ENCODE measurements at regions not wholly inside any gene's neighbourhood (a gene's known extent, or its start where the extent isn't known, plus 50 kb on each side); places are given as distances from the start of the nearest gene placed in this dataset.

- no peak for DNase-seq (ENCODE audit: low read depth)
These were observed 1265.7 kb downstream of the NCAM2 start for GRCh38 chr21:22263890-22264289.

GRCh38 chr21:22277341-22277740 is 1279.1 kb downstream of the NCAM2 start:
- no peak for DNase-seq (ENCODE audit: low read depth)
- TF ChIP-seq CTCF (IDR thresholded peaks at IDR 0.05; ENCODE audit: control insufficient read depth, insufficient read depth, low read depth, low read length, missing control alignments): no peak
- no peak overlapping the region for H3K4me3 ChIP-seq (ENCODE audit: control insufficient read depth, low read depth, low read length)

More at GRCh38 chr21:22263890-22264289, 1265.7 kb downstream of the NCAM2 start:
- no peak overlapping the region for H3K4me3 ChIP-seq (ENCODE audit: control insufficient read depth, low read depth, low read length)
- TF ChIP-seq CTCF (IDR thresholded peaks at IDR 0.05; ENCODE audit: control insufficient read depth, insufficient read depth, low read depth, low read length, missing control alignments): no peak

GRCh38 chr21:22278366-22278765 is 1280.2 kb downstream of the NCAM2 start:
- TF ChIP-seq CTCF (IDR thresholded peaks at IDR 0.05; ENCODE audit: control insufficient read depth, insufficient read depth, low read depth, low read length, missing control alignments): no peak
- no peak for DNase-seq (ENCODE audit: low read depth)
- H3K4me3 ChIP-seq (ENCODE audit: control insufficient read depth, low read depth, low read length): no peak overlapping the region

GRCh38 chr21:22280851-22281250 is 1282.6 kb downstream of the NCAM2 start:
- no peak for DNase-seq (ENCODE audit: low read depth)
- no peak overlapping the region for H3K4me3 ChIP-seq (ENCODE audit: control insufficient read depth, low read depth, low read length)
- TF ChIP-seq CTCF (IDR thresholded peaks at IDR 0.05; ENCODE audit: control insufficient read depth, insufficient read depth, low read depth, low read length, missing control alignments): no peak

GRCh38 chr21:22288885-22289499 is 1290.8 kb downstream of the NCAM2 start:
- TF ChIP-seq CTCF (IDR thresholded peaks at IDR 0.05; ENCODE audit: control insufficient read depth, insufficient read depth, low read depth, low read length, missing control alignments): no peak
- no peak overlapping the region for H3K4me3 ChIP-seq (ENCODE audit: control insufficient read depth, low read depth, low read length)
- DNase-seq (ENCODE audit: low read depth): no peak

GRCh38 chr21:22292144-22292543 is 1293.9 kb downstream of the NCAM2 start:
- no peak for TF ChIP-seq CTCF (IDR thresholded peaks at IDR 0.05; ENCODE audit: control insufficient read depth, insufficient read depth, low read depth, low read length, missing control alignments)
- DNase-seq (ENCODE audit: low read depth): no peak
- H3K4me3 ChIP-seq (ENCODE audit: control insufficient read depth, low read depth, low read length): no peak overlapping the region
